ENCODE measurements at regions not wholly inside any gene's neighbourhood (a gene's known extent, or its start where the extent isn't known, plus 50 kb on each side); places are given as distances from the start of the nearest gene placed in this dataset.

- no peak overlapping the region for H3K9ac ChIP-seq (ENCODE audit: low read depth, low read length)
- peaks cover 4% of the 10 kb centered on the region; the same call in 1 of the 2 replicates for H3K4me1 ChIP-seq (ENCODE audit: insufficient read depth, low read length)
- no peaks in the 10 kb centered on the region for H3K9me3 ChIP-seq (ENCODE audit: control insufficient read depth, insufficient read depth, low read length)
- H3K36me3 ChIP-seq (ENCODE audit: insufficient read depth, low read length) = no peaks in the 10 kb centered on the region
Measured at GRCh38 chr1:208556461-208556860, 312.3 kb upstream of the PLXNA2 start.

GRCh38 chr1:208557046-208557722, 313.0 kb upstream of the PLXNA2 start:
- H3K4me1 ChIP-seq (ENCODE audit: insufficient read depth, low read length) = peaks cover 4% of the 10 kb centered on the region; the same call in 1 of the 2 replicates
- H3K9ac ChIP-seq (ENCODE audit: low read depth, low read length) = no peak overlapping the region
- no peaks in the 10 kb centered on the region for H3K9me3 ChIP-seq (ENCODE audit: control insufficient read depth, insufficient read depth, low read length)
- H3K36me3 ChIP-seq (ENCODE audit: insufficient read depth, low read length) = no peaks in the 10 kb centered on the region

DNA sequence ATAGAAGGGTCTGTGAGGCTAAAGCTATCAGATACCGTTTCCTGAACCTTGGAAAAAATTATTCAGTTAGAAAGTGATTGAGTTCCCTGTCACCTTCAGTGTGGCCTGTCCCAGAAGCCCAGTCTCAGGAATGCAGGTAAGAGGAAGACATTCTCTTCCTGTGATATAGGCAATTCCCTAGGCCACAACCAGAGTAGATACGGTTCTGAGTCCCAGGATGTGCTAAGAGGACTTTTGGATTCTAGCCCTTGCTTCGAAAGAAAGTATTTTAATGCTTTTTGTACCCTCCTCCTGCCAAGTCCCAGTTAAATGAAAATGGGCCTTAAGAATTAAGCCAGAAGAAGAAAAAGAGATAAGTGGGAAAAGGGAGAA, 313.5 kb upstream of the PLXNA2 start:
- H3K4me1 ChIP-seq (ENCODE audit: insufficient read depth, low read length) = peaks cover 4% of the 10 kb centered on the region; the same call in 1 of the 2 replicates
- H3K9ac ChIP-seq (ENCODE audit: low read depth, low read length) = no peak overlapping the region
- no peaks in the 10 kb centered on the region for H3K9me3 ChIP-seq (ENCODE audit: control insufficient read depth, insufficient read depth, low read length)
- H3K36me3 ChIP-seq (ENCODE audit: insufficient read depth, low read length) = no peaks in the 10 kb centered on the region

- Histone ChIP-seq H3K36me3 (ENCODE audit: insufficient read depth, low read length) (no peaks in the 10 kb centered on the region), H3K9me3 (ENCODE audit: control insufficient read depth, insufficient read depth, low read length) (no peaks in the 10 kb centered on the region), H3K9ac (ENCODE audit: low read depth, low read length) (no peak overlapping the region), H3K4me1 (ENCODE audit: insufficient read depth, low read length) (no peaks in the 10 kb centered on the region)
Measured at GRCh38 chr1:208559597-208560329, 315.6 kb upstream of the PLXNA2 start.

DNA sequence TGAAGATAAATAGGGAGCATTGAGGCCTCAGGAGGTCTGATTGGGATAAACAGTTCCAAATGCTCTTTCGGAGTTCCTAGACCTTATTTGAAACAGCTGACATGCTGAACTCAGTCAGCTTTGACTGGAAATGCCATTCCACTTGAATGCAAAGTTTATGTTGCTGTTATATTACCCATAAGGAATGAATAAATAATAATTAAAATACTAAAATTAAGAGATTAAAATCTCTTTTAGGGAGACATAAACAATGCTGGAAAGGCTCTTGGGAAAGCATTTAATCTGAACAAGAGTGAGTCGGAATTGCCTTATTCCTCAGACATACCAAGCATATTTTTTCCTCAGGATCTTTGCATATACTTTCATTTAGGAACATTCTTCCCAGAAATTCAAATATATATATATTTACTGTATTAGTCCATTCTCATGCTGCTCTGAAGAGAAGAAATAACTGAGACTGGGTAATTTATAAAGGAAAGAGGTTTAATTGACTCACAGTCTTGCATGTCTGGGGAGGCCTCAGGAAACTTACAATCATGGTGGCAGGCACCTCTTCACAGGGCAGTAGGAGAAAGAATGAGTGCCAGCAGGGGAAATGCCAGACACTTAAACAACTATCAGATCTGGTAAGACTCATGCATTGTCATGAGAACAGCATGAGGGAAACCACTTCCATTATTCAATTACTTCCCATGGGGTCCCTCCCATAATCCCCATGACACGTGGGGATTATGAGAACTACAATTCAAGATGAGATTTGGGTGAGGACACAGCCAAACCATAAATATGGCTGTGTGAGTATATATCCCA, 318.2 kb upstream of the PLXNA2 start:
- H3K4me1 ChIP-seq (ENCODE audit: insufficient read depth, low read length) = no peaks in the 10 kb centered on the region
- H3K9ac ChIP-seq (ENCODE audit: low read depth, low read length) = no peak overlapping the region

GRCh38 chr1:208564466-208564865, 320.3 kb upstream of the PLXNA2 start:
- Histone ChIP-seq H3K9me3 (ENCODE audit: control insufficient read depth, insufficient read depth, low read length) (no peaks in the 10 kb centered on the region), H3K9ac (ENCODE audit: low read depth, low read length) (no peak overlapping the region), H3K4me1 (ENCODE audit: insufficient read depth, low read length) (no peaks in the 10 kb centered on the region), H3K36me3 (ENCODE audit: insufficient read depth, low read length) (no peaks in the 10 kb centered on the region)

More for the DNA sequence above, 318.2 kb upstream of the PLXNA2 start:
- Histone ChIP-seq H3K9me3 (ENCODE audit: control insufficient read depth, insufficient read depth, low read length) (no peaks in the 10 kb centered on the region), H3K36me3 (ENCODE audit: insufficient read depth, low read length) (no peaks in the 10 kb centered on the region)

GRCh38 chr1:208565756-208566440, 321.7 kb upstream of the PLXNA2 start:
- H3K9me3 ChIP-seq (ENCODE audit: control insufficient read depth, insufficient read depth, low read length) = no peaks in the 10 kb centered on the region
- no peak overlapping the region for H3K9ac ChIP-seq (ENCODE audit: low read depth, low read length)
- no peaks in the 10 kb centered on the region for H3K4me1 ChIP-seq (ENCODE audit: insufficient read depth, low read length)
- no peaks in the 10 kb centered on the region for H3K36me3 ChIP-seq (ENCODE audit: insufficient read depth, low read length)

- no peaks in the 10 kb centered on the region for H3K4me1 ChIP-seq (ENCODE audit: insufficient read depth, low read length)
- no peaks in the 10 kb centered on the region for H3K36me3 ChIP-seq (ENCODE audit: insufficient read depth, low read length)
- H3K9ac ChIP-seq (ENCODE audit: low read depth, low read length) = no peak overlapping the region
- no peaks in the 10 kb centered on the region for H3K9me3 ChIP-seq (ENCODE audit: control insufficient read depth, insufficient read depth, low read length)
Measured at GRCh38 chr1:208569181-208569580, 325.0 kb upstream of the PLXNA2 start.

GRCh38 chr1:208570362-208570761, 326.2 kb upstream of the PLXNA2 start:
- H3K9me3 ChIP-seq (ENCODE audit: control insufficient read depth, insufficient read depth, low read length) = no peaks in the 10 kb centered on the region
- no peaks in the 10 kb centered on the region for H3K36me3 ChIP-seq (ENCODE audit: insufficient read depth, low read length)
- no peaks in the 10 kb centered on the region for H3K4me1 ChIP-seq (ENCODE audit: insufficient read depth, low read length)
- H3K9ac ChIP-seq (ENCODE audit: low read depth, low read length) = no peak overlapping the region

DNA sequence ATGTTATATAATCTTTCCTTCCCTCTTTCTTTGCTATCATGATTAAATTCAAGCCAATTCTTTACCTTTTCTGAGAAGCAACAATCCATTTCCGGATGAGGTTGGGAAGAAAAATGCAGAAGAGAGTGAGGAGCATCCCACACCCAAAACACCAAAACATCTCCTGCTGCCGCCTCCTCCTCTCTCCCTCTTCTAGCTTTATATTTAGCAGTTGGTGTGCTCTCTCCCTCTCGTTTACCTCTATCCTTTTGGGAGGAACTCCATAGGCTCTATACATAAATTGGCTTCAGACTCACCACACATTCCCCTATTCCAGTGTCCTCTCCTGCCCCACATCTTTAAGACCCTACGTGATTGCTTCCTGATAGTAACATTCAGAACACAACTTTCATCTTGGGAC, 332.2 kb upstream of the PLXNA2 start:
- H3K36me3 ChIP-seq (ENCODE audit: insufficient read depth, low read length) = no peaks in the 10 kb centered on the region
- no peaks in the 10 kb centered on the region for H3K9me3 ChIP-seq (ENCODE audit: control insufficient read depth, insufficient read depth, low read length)
- no peaks in the 10 kb centered on the region for H3K4me1 ChIP-seq (ENCODE audit: insufficient read depth, low read length)
- no peak overlapping the region for H3K9ac ChIP-seq (ENCODE audit: low read depth, low read length)

DNA sequence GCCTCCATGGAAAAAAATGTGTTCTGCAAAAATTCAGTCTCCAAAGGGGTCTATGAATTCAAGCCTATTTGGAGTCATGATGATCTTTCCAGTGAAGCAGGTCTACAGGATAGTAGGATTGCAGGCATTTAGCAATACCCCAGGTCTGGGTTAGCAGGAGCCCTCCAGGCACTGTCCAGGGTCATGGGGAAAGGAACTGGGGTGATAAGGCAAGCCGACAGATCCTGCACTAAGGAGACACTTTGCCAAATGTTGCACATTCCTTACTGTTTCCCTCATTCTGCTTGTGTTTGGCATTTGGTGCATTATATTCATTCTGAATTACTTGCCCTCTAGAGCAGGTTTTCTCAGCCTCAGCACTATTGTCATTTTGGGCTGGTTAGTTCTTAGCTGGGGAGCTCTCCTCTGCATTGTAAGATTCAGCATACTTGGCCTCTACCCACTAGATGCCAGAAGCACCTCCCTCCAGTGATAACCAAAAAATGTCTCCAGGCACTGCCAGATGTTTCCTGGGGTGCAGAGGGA, 333.3 kb upstream of the PLXNA2 start:
- H3K9me3 ChIP-seq (ENCODE audit: control insufficient read depth, insufficient read depth, low read length) = no peaks in the 10 kb centered on the region
- H3K9ac ChIP-seq (ENCODE audit: low read depth, low read length) = no peak overlapping the region
- H3K4me1 ChIP-seq (ENCODE audit: insufficient read depth, low read length) = no peaks in the 10 kb centered on the region
- H3K36me3 ChIP-seq (ENCODE audit: insufficient read depth, low read length) = no peaks in the 10 kb centered on the region

DNA sequence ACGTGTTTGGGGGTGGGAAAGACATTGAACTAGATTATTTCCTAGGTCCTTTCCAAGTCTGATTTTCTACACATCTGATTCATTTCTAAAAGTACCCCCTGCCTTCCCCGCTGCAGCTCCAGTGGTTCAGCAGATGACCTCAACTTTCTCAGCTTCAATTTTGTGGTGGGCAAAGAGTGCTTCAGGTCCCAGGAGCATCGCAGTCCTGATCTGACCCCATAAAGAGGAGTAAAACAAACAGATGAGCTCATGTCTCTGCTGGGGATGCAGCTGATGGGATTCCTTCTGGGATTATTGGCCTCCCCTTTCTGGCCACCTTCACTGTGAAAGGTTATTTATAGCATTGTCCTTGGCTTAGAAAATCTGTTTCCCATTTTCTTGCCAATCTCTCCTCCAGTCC, 337.0 kb upstream of the PLXNA2 start:
- Histone ChIP-seq H3K36me3 (ENCODE audit: insufficient read depth, low read length) (no peaks in the 10 kb centered on the region), H3K9ac (ENCODE audit: low read depth, low read length) (no peak overlapping the region), H3K4me1 (ENCODE audit: insufficient read depth, low read length) (no peaks in the 10 kb centered on the region), H3K9me3 (ENCODE audit: control insufficient read depth, insufficient read depth, low read length) (no peaks in the 10 kb centered on the region; the same call in 1 of the 2 replicates)

DNA sequence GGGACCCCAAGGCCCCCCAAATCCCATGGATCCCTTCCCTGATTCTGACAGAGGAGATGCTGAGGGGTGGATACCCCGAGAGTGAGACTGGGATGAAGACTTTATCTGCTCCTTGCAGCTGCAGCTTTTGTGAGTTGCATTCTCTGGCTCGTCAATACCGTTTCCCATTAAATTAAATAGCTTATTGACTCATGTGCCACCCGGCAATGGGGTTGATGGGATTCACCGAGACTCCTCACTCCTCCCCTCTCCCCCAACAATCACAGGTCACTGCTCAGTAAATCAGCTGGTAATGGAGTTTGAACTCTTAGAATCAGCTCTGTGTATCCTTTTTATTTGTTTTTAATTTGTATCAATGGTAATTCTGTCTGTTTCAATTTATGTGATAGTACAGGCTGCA, 337.5 kb upstream of the PLXNA2 start:
- no peaks in the 10 kb centered on the region; the same call in 1 of the 2 replicates for H3K9me3 ChIP-seq (ENCODE audit: control insufficient read depth, insufficient read depth, low read length)
- H3K4me1 ChIP-seq (ENCODE audit: insufficient read depth, low read length) = no peaks in the 10 kb centered on the region
- H3K36me3 ChIP-seq (ENCODE audit: insufficient read depth, low read length) = no peaks in the 10 kb centered on the region
- no peak overlapping the region for H3K9ac ChIP-seq (ENCODE audit: low read depth, low read length)

- Histone ChIP-seq H3K4me1 (ENCODE audit: insufficient read depth, low read length) (no peaks in the 10 kb centered on the region), H3K9ac (ENCODE audit: low read depth, low read length) (no peak overlapping the region), H3K36me3 (ENCODE audit: insufficient read depth, low read length) (no peaks in the 10 kb centered on the region), H3K9me3 (ENCODE audit: control insufficient read depth, insufficient read depth, low read length) (no peaks in the 10 kb centered on the region; the same call in 1 of the 2 replicates)
Measured at GRCh38 chr1:208584167-208584755, 340.1 kb upstream of the PLXNA2 start.

All from ES-I3 (cell line).